ENCODE measurements at regions not wholly inside any gene's neighbourhood (a gene's known extent, or its start where the extent isn't known, plus 50 kb on each side); places are given as distances from the start of the nearest gene placed in this dataset.

DNA sequence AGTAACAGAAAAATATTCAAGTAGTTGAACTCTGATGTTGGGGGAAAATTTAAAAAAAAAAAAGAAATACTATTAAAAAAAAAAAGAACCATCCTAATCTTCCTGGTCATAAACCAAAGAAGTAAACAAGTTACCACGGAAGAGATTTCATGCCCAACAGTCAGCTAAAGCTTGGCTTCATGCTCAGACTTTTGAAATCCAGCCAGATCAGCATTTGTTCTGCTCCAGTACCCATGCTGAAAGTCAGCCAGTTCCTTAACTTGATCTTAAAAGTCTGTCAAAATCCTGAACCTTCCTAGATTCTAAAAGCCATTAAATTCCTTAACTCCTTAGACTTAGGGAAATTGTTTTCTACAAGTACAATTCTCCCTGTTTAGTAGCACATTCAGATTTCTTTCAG, 908.7 kb upstream of the CDH9 start:
- TF ChIP-seq EZH2phosphoT487 (IDR thresholded peaks at IDR 0.05; ENCODE audit: borderline replicate concordance, low read length) = no peak
- TF ChIP-seq, protein P1, sequence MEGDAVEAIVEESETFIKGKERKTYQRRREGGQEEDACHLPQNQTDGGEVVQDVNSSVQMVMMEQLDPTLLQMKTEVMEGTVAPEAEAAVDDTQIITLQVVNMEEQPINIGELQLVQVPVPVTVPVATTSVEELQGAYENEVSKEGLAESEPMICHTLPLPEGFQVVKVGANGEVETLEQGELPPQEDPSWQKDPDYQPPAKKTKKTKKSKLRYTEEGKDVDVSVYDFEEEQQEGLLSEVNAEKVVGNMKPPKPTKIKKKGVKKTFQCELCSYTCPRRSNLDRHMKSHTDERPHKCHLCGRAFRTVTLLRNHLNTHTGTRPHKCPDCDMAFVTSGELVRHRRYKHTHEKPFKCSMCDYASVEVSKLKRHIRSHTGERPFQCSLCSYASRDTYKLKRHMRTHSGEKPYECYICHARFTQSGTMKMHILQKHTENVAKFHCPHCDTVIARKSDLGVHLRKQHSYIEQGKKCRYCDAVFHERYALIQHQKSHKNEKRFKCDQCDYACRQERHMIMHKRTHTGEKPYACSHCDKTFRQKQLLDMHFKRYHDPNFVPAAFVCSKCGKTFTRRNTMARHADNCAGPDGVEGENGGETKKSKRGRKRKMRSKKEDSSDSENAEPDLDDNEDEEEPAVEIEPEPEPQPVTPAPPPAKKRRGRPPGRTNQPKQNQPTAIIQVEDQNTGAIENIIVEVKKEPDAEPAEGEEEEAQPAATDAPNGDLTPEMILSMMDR (IDR thresholded peaks at IDR 0.05; ENCODE audit: low read depth, low read length, poor library complexity, severe bottlenecking) = no peak
